A673 (cell line): ENCODE measurements at regions not wholly inside any gene's neighbourhood (a gene's known extent, or its start where the extent isn't known, plus 50 kb on each side); places are given as distances from the start of the nearest gene placed in this dataset.

Experiments
- BruUV-seq: library from RNA; stranded (reverse); fragments of 400-500 nt; replicated peaks from 2 replicates; lab custom pipeline; 2021; lab: Mats Ljungman, UMichigan
- CTCF ChIA-PET: fragments of 300-600 bp; sonication (Branson Sonifier 250); formaldehyde crosslinking; loops from one replicate; lab custom pipeline; 2022; ENCODE audit warnings: antibody characterized with exemption; lab: Charles Lee
- POLR2A ChIA-PET: fragments of 300-600 bp; sonication (Branson Sonifier 250); formaldehyde crosslinking; loops from one replicate; lab custom pipeline; 2022; ENCODE audit warnings: antibody characterized with exemption; ENCODE audit not compliant: low non-redundant PET; lab: Charles Lee
- DNase-seq: peaks from one replicate; pipeline ENCODE4 v3.0.0-alpha.2; 2015; ENCODE audit warnings: low spot score
- H3K27ac ChIP-seq: fragments of 200-600 bp; sonication (generic); 2 replicates; pipeline ENCODE4 v1.5.1; 2016; ENCODE audit warnings: mixed run types, low read depth, mild to moderate bottlenecking, mixed read lengths, antibody characterized with exemption, low read length; ENCODE audit not compliant: poor library complexity, severe bottlenecking
- H3K27me3 ChIP-seq: fragments of 200-600 bp; sonication (generic); replicated peaks from 2 replicates; pipeline ENCODE4 v1.6.1; 2017; ENCODE audit warnings: mixed run types, low read depth, mild to moderate bottlenecking, mixed read lengths, antibody characterized with exemption, low read length; ENCODE audit not compliant: insufficient read depth, poor library complexity
- H3K36me3 ChIP-seq: fragments of 200-600 bp; sonication (generic); 2 replicates; pipeline ENCODE4 v1.6.1; 2016; ENCODE audit warnings: mixed run types, mild to moderate bottlenecking, mixed read lengths, antibody characterized with exemption, low read length; ENCODE audit not compliant: insufficient read depth, poor library complexity, severe bottlenecking
- H3K4me1 ChIP-seq: fragments of 200-600 bp; sonication (generic); 2 replicates; pipeline ENCODE4 v1.6.1; 2017; ENCODE audit warnings: mixed run types, mild to moderate bottlenecking, mixed read lengths, antibody characterized with exemption, low read length; ENCODE audit not compliant: insufficient read depth, poor library complexity, severe bottlenecking
- H3K4me3 ChIP-seq: fragments of 200-600 bp; sonication (generic); 2 replicates; pipeline ENCODE4 v1.5.1; 2016; ENCODE audit warnings: low read depth, mixed run types, mild to moderate bottlenecking, mixed read lengths, low read length; ENCODE audit not compliant: poor library complexity, severe bottlenecking
- H3K9me3 ChIP-seq: fragments of 200-600 bp; sonication (generic); 2 replicates; pipeline ENCODE4 v1.6.1; 2016; ENCODE audit warnings: mixed run types, low read depth, mild to moderate bottlenecking, mixed read lengths, antibody characterized with exemption, low read length; ENCODE audit not compliant: poor library complexity, severe bottlenecking
- EZH2 ChIP-seq: fragments of 200-600 bp; sonication (generic); IDR thresholded peaks from 2 replicates; pipeline ENCODE4 v1.6.1; 2017; ENCODE audit warnings: borderline replicate concordance, low read depth, mild to moderate bottlenecking, mixed read lengths, antibody characterized with exemption, low read length; ENCODE audit not compliant: poor library complexity, severe bottlenecking
- intact Hi-C: fragments of 100-400 bp; cut with micrococcal nuclease; formaldehyde crosslinking; loops from one replicate; pipeline ENCODE4 v1.10.0; 2022; ENCODE audit not compliant: unreplicated experiment
- TF ChIP-seq, protein P1 (sequence below): fragments of 300-800, 200-600 bp; sonication (generic); conservative IDR thresholded peaks from 2 replicates; pipeline ENCODE4 v1.5.1; 2017; ENCODE audit warnings: low read depth, mild to moderate bottlenecking, antibody characterized with exemption, low read length, moderate library complexity, mixed read lengths

DNA sequence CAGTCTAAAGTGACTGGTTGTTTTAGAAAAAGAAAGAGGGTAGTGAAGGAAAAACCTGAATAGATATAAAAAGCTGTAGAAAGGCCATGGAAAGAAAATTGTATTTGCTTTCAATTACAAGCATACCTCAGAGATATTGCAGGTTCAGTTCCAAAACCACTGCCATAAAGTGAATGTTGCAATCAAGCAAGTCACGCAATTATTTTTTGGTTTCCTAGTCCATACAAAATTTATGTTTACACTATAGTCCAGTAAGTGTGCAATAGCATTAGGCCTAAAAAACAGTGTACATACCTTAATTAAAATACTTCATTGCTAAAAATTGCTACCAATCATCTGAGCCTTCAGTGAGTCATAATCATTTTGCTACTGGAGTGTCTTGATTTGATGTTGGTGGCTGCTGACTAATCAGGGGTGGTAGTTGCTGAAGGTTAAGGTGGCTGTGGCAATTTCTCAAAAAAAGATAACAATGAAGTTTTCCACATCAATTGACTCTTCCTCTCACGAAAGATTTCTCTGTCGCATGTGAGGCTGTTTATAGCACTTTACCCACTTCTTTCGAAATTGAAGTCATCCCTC is 2003.8 kb upstream of the PIK3C3 start:
- H3K4me3 ChIP-seq, result no peak overlapping the region
- no peak overlapping the region for H3K27ac ChIP-seq
- no TSS peak for BruUV-seq
- TF ChIP-seq, protein P1, sequence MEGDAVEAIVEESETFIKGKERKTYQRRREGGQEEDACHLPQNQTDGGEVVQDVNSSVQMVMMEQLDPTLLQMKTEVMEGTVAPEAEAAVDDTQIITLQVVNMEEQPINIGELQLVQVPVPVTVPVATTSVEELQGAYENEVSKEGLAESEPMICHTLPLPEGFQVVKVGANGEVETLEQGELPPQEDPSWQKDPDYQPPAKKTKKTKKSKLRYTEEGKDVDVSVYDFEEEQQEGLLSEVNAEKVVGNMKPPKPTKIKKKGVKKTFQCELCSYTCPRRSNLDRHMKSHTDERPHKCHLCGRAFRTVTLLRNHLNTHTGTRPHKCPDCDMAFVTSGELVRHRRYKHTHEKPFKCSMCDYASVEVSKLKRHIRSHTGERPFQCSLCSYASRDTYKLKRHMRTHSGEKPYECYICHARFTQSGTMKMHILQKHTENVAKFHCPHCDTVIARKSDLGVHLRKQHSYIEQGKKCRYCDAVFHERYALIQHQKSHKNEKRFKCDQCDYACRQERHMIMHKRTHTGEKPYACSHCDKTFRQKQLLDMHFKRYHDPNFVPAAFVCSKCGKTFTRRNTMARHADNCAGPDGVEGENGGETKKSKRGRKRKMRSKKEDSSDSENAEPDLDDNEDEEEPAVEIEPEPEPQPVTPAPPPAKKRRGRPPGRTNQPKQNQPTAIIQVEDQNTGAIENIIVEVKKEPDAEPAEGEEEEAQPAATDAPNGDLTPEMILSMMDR, result no peak
- TF ChIP-seq EZH2, result no peak
- no peaks in the 10 kb centered on the region for H3K36me3 ChIP-seq
- ChIA-PET POLR2A (no interaction called here), CTCF (no interaction called here)
- no peaks in the 10 kb centered on the region for H3K9me3 ChIP-seq
- DNase-seq, result no peak
- intact Hi-C loops, result no loop called here
- no peaks in the 10 kb centered on the region for H3K27me3 ChIP-seq
- H3K4me1 ChIP-seq, result no peaks in the 10 kb centered on the region

DNA sequence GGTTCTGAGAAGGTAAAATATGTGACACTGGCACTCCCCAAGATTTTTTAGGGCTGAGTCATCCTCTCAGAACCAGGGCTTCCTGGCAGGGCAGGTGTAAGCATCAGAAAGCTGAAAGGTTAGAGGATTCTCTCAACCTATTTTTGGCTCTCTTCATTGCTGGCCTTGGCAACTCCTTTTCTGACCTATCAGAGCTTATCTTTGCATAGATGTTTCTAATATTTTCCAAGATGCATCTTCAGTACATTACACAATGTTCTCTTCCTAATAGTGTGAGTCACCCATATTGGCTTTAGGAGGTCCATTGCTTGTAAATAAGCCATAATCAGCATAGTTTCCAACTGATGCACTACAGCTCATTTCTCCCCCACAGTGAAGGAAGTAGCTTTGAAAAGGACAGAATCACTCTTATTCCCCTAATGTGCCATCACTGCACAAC is 2008.4 kb upstream of the PIK3C3 start:
- POLR2A ChIA-PET, result no interaction called here

DNA sequence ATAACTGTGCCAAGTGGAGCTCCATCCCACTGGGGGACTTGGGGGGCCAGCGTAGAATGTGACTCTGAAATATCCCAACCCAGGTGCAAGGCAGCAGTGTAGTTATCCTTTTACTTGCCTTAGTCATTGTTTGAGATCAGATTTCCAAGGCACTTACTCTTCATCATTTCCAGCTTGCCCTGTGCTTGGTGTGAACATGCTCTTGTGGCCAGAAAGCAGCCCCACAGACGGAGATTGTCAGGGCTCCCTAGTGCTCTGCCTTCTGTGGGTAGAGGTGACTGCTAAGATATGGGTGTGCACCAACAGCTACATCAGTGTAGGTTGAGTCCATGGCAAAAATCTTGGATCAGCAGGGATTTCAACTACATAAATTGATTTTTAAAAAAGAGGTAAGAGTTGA is 2010.0 kb upstream of the PIK3C3 start:
- ChIA-PET CTCF (no interaction called here), POLR2A (no interaction called here)
- Histone ChIP-seq H3K36me3 (no peaks in the 10 kb centered on the region), H3K27ac (no peak overlapping the region), H3K27me3 (no peaks in the 10 kb centered on the region), H3K4me3 (no peak overlapping the region), H3K4me1 (no peaks in the 10 kb centered on the region), H3K9me3 (no peaks in the 10 kb centered on the region)
- no TSS peak for BruUV-seq
- intact Hi-C loops, result no loop called here
- TF ChIP-seq, protein P1, result no peak
- TF ChIP-seq EZH2, result no peak
- no peak for DNase-seq

More for the DNA sequence above, 2008.4 kb upstream of the PIK3C3 start:
- Histone ChIP-seq H3K36me3 (no peaks in the 10 kb centered on the region), H3K9me3 (no peaks in the 10 kb centered on the region), H3K4me3 (no peak overlapping the region), H3K27me3 (no peaks in the 10 kb centered on the region), H3K27ac (no peak overlapping the region), H3K4me1 (no peaks in the 10 kb centered on the region)
- intact Hi-C loops, result no loop called here
- TF ChIP-seq, protein P1, result no peak
- no peak for TF ChIP-seq EZH2
- CTCF ChIA-PET, result no interaction called here
- peak; percentile 42 for DNase-seq
- no TSS peak for BruUV-seq
